IPS-18c (cell line): ENCODE measurements at regions not wholly inside any gene's neighbourhood (a gene's known extent, or its start where the extent isn't known, plus 50 kb on each side); places are given as distances from the start of the nearest gene placed in this dataset.
"Not testable (repeated sequence)": the region's sequence is repeated elsewhere in the genome, so short reads cannot be mapped to it uniquely, and the experiment has no call there.

Experiments
- H3K4me3 ChIP-seq: 2 replicates; pipeline ENCODE4 v1.7.0; 2013; ENCODE audit warnings: low read depth, mild to moderate bottlenecking, low read length, moderate library complexity; ENCODE audit not compliant: insufficient read depth
- H3K9me3 ChIP-seq: one replicate; pipeline ENCODE4 v1.6.1; 2013; ENCODE audit warnings: mild to moderate bottlenecking, low read length, moderate library complexity; ENCODE audit not compliant: control insufficient read depth, insufficient read depth

DNA sequence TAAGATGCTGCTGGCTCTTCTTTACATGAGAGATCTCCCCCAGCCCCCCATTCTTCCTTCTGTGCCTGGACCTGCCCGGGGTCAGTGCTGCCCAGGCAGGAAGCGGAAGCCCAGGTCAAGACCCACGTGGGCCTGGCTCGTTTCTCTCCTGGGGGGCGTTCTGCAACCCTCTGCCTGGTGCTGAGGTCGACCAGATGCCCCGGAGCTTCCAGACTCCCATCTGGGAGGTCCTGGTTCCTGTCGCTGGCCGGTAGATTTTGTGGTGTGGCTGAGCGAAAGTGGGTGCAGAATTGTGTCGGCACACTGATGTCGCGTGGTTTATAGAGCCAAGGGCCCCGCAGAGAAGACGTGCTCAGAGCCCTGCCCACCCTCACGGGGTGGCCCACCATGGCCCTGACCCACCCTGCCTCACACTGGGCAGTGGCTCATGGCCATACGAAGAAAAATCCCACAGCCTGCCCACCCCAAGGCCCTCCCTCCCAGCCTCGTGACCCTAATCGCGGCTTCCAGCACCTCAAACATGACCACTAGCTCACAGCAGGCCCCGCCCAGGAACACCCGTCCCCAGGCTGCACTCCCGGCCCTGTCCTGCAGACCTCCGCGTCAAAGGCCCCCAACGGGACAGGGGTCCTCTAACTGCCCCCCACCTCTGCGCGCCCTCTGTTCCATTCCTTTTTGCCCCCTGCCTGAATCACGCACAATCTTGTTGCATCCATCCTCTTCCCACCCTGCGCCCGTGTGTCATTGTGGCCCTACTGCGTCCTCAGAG is 443.2 kb upstream of the ZNF722 start:
- H3K4me3 ChIP-seq, H3K9me3 ChIP-seq: not testable (repeated sequence)

- H3K9me3 ChIP-seq, H3K4me3 ChIP-seq: not testable (repeated sequence)
Observed at GRCh38 chr7:63556223-63556622, 442.4 kb upstream of the ZNF722 start.

- not testable (repeated sequence) for H3K9me3 ChIP-seq, H3K4me3 ChIP-seq
Observed at GRCh38 chr7:63559016-63559415, 439.6 kb upstream of the ZNF722 start.

DNA sequence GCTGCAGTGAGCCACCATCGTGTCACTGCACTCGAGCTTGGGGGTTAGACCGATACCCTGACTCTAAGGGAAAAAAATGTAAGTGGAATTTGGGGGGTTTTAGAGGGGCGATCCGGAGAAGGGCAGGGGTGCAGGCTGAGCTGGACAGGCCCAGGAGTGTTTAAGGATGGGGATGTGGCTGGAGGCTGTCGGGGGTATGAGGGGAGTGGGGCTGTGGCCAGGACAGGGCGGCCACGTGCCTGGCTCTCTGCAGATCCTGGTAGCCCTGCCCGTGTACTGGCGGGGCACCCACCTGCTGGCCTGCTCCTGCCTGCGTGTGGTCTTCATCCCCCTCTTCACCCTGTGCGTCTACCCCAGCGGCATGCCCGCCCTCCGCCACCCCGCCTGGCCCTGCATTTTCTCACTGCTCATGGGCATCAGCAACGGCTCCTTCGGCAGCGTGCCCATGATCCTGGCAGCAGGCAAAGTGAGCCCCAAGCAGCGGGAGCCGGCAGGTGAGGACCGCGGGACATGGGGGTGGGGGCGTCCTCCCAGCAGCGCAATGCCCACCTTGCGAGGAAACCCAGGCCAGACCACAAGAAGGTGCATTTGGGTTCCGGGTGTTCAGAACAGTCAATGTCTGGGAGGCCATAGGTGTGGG is 438.7 kb upstream of the ZNF722 start:
- H3K9me3 ChIP-seq, H3K4me3 ChIP-seq: not testable (repeated sequence)

DNA sequence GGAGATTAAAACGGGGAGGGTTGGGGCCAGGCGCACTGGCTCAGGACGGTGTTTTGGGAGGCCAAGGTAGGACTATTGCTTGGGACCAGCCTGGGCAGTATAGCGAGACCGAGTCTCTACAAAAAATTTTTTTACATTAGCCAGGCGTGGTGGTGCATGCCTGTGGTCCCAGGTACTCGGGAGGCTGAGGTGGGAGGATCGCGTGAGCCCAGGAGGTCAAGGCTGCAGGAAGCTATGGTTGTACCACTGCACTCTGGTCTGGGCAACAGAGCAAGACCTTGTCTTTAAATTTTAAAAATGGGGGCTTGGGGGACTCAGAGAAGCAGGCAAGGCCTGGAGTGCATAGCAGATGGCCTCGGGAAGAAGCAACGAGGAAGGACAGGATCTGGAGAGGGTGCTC is 436.7 kb upstream of the ZNF722 start:
- not testable (repeated sequence) for H3K4me3 ChIP-seq, H3K9me3 ChIP-seq

DNA sequence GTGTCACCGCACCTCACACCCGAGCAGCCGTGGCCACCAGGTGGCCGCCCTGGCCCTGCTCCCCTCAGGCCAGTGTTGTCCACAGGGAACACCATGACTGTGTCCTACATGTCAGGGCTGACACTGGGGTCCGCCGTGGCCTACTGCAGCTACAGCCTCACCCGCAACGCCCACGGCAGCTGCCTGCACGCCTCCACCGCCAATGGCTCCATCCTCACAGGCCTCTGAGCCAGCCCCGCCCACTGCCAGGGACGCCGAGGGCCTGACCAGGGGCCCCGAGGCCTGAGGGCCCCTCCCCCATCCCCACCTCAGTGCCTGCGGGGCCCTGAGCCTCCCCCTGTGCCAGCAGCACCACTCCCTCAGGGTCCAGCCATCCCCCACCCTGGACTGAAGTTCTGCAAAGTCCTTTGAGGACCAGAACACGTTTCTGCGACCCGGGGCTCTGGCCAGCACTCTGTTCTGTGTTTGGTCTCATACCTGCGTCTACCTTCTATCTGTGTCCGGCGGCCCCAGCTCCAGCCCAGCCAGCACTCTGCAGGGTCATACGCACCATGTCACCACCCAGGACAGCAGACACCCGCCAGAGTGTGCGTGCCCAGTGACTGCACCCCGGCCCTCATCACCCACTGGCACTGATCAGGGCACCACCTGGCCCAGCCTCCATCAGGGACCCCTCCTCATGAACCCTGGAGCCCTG is 436.1 kb upstream of the ZNF722 start:
- not testable (repeated sequence) for H3K9me3 ChIP-seq

DNA sequence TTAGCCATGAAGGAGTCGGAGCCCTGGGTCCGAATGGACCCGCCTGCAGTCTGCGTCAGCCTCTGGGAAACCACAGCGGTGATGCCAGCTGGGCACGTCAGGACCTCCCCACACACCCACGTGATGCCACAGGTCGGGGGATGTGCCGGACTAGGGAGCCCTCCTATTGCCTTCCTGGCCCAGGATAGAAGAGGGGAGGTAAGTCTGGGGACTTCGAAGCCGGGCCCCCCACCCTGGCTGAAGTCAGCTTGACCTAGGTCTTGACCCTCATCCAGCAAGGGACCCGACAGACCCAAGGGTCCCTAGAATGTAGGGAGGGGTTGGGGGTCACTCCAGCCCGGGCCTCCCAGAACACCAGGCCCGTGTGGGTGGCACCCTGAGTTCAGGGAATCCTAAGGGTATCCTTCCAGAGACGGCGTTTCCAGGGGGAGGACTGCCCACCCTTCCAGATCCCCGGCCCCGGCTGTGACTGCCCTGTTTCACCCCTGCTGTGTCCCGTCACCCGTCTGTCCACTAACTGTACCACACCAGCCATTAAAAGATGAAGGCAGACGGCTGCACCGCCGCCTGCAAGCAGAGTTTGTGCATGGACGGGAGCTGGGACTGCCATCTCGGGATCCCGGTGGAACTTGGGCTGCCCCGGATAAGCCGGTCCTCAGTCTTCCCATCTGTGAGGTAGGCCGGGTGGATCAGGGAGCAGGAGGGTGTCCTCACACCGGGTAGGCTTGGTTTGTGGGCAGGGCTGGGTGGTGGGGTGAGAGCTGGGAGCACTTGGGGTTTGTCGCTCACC is 435.3 kb upstream of the ZNF722 start:
- not testable (repeated sequence) for H3K9me3 ChIP-seq, H3K4me3 ChIP-seq

More for the DNA sequence above, 436.1 kb upstream of the ZNF722 start:
- not testable (repeated sequence) for H3K4me3 ChIP-seq

- not testable (repeated sequence) for H3K9me3 ChIP-seq, H3K4me3 ChIP-seq
Observed at GRCh38 chr7:63564882-63565281, 433.8 kb upstream of the ZNF722 start.

DNA sequence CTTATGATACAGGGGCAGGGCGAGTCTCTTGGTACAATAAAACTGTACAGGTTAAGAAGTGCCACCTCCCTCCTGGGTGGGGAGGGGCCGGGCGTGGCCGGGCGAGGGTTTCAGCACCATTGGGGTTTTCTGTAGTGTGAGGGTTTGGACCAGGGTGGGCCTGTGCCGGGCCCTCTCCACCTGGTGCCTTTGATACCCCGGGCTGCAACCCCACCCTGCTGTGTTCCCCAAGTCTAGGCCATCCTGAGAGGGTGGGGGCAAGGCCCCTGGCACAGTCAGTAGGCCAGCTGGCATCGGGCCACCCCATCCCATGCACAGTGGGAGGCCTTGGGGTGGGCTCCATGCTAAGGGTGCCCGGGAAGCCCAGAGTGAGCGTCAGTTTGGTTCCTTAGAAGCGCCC is 431.8 kb upstream of the ZNF722 start:
- not testable (repeated sequence) for H3K4me3 ChIP-seq
- peaks cover 19% of the 10 kb centered on the region for H3K9me3 ChIP-seq

GRCh38 chr7:63567636-63568035 is 431.0 kb upstream of the ZNF722 start:
- peaks cover 22% of the 10 kb centered on the region for H3K9me3 ChIP-seq
- not testable (repeated sequence) for H3K4me3 ChIP-seq

DNA sequence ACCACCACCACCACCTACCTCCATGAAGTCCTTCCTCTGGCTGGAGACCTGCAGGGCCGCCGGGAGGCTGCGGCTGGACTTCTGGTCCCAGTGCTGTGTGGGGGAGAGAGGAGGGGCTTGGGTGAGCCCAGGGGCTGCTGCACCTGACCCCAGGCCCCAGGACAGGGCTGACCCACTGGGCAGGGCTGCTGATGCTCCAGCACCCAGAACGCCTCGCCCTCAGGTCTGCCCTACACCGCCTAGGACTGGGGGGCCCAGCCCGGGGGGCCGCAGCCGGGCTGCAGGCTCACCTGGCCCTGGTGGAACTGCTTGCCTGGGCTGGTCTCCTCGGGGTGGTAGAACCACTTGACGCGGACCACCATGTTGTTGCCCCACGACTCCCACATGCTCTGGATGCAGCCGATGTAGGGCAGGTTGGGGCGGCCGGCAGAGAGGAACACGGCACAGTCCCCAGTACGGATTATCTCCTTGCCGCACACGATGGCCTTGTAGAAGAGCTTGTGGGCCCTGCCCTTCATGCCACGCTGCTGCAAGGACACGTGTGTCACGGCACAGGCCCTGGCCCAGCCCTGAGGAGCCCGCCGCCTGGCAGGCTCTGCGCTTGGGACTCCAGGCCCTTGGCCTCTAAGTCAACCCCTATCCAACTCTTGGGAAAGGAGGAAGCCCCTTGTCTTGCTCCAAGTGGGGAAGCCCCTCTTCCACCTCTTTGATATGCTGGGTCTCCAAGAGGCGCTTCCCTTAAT is 429.9 kb upstream of the ZNF722 start:
- peaks cover 20% of the 10 kb centered on the region for H3K9me3 ChIP-seq
- H3K4me3 ChIP-seq: not testable (repeated sequence)

- H3K4me3 ChIP-seq: peak overlapping the region; percentile 34; the same call in 1 of the 2 replicates
- H3K9me3 ChIP-seq: peaks cover 20% of the 10 kb centered on the region
Observed at GRCh38 chr7:63570386-63571115, 428.1 kb upstream of the ZNF722 start.

- not testable (repeated sequence) for H3K4me3 ChIP-seq
- H3K9me3 ChIP-seq: peaks cover 28% of the 10 kb centered on the region
Observed at GRCh38 chr7:63572196-63572595, 426.5 kb upstream of the ZNF722 start.

DNA sequence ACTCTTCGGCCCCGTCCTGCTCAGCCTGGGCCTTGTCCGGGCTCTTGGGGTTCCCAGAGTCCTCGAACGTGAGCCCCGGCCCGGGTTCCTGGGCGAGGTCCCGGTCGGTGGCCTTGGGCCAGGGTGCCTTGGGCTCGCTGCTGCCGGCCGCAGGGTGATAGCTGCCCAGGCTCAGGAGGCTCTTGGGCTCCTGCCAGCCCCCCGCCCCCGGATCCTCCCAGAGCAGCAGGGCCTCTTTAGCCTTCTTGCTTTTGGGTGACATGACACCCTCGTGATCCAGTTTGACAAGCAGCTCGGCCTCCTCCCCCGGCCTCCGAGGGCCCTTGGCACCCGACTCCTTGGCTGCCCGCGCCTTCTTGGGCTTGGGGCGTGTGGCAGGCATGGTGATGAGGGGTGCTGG is 425.7 kb upstream of the ZNF722 start:
- H3K4me3 ChIP-seq: not testable (repeated sequence)
- H3K9me3 ChIP-seq: peaks cover 29% of the 10 kb centered on the region

- peaks cover 29% of the 10 kb centered on the region for H3K9me3 ChIP-seq
- H3K4me3 ChIP-seq: not testable (repeated sequence)
Observed at GRCh38 chr7:63573412-63573811, 425.2 kb upstream of the ZNF722 start.

DNA sequence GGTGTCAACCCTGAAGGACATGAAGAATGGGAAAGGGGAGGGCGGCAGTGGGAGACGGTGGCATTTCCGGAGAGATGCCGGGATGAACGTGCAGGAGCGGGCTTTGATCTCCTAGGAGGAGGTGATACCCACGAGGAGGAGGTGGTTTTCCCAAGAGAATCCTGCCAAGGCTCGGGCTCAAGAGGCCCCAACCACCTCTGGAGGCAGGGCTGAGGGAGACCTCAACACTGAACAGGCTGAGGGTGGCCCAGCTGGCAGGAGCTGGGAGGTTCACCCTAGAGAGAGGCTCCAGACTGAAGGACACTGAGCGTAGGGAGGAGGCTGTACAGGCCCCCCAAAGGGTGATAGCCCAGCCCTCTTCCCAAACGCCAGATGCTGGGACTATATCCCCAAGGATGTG is 422.2 kb upstream of the ZNF722 start:
- peaks cover 22% of the 10 kb centered on the region for H3K9me3 ChIP-seq
- H3K4me3 ChIP-seq: not testable (repeated sequence)
